ENCODE measurements at regions not wholly inside any gene's neighbourhood (a gene's known extent, or its start where the extent isn't known, plus 50 kb on each side); places are given as distances from the start of the nearest gene placed in this dataset.
A peak's percentile ranks its signal among the peaks of the same experiment; 100 is the strongest.

- peak in 22 of 56 donors; percentile 2 to 71 (median 34) for DNase-seq
Measured at GRCh38 chr1:209207126-209207700, 376.3 kb upstream of the CAMK1G start.

GRCh38 chr1:209207701-209208286 is 375.7 kb upstream of the CAMK1G start:
- DNase-seq = peak in 44 of 56 donors; percentile 19 to 77 (median 48)

GRCh38 chr1:209208648-209209047 is 374.9 kb upstream of the CAMK1G start:
- DNase-seq = no peak

GRCh38 chr1:209213989-209214388 is 369.5 kb upstream of the CAMK1G start:
- DNase-seq = no peak

GRCh38 chr1:209215826-209216225 is 367.7 kb upstream of the CAMK1G start:
- DNase-seq = no peak

- DNase-seq = no peak
Measured at GRCh38 chr1:209218113-209218512, 365.4 kb upstream of the CAMK1G start.

GRCh38 chr1:209218981-209219380 is 364.5 kb upstream of the CAMK1G start:
- no peak for DNase-seq

- DNase-seq = peak in 20 of 56 donors; percentile 1 to 46 (median 9)
Measured at GRCh38 chr1:209219791-209220524, 363.6 kb upstream of the CAMK1G start.

GRCh38 chr1:209222826-209223225 is 360.7 kb upstream of the CAMK1G start:
- no peak for DNase-seq

GRCh38 chr1:209223791-209224190 is 359.7 kb upstream of the CAMK1G start:
- no peak for DNase-seq

GRCh38 chr1:209224886-209225285 is 358.6 kb upstream of the CAMK1G start:
- no peak for DNase-seq

- no peak for DNase-seq
Measured at GRCh38 chr1:209227171-209227570, 356.3 kb upstream of the CAMK1G start.

- DNase-seq = no peak
Measured at GRCh38 chr1:209227941-209228340, 355.6 kb upstream of the CAMK1G start.

- no peak for DNase-seq
Measured at GRCh38 chr1:209229494-209230061, 353.9 kb upstream of the CAMK1G start.

- no peak for DNase-seq
Measured at GRCh38 chr1:209230314-209230713, 353.2 kb upstream of the CAMK1G start.

GRCh38 chr1:209231476-209232156 is 351.9 kb upstream of the CAMK1G start:
- no peak for DNase-seq

GRCh38 chr1:209232197-209232596 is 351.3 kb upstream of the CAMK1G start:
- DNase-seq = no peak

GRCh38 chr1:209232759-209233158 is 350.8 kb upstream of the CAMK1G start:
- no peak for DNase-seq

- no peak for DNase-seq
Measured at GRCh38 chr1:209235166-209235565, 348.3 kb upstream of the CAMK1G start.

GRCh38 chr1:209238356-209238755 is 345.2 kb upstream of the CAMK1G start:
- no peak for DNase-seq

- DNase-seq = no peak
Measured at GRCh38 chr1:209240351-209240750, 343.2 kb upstream of the CAMK1G start.

GRCh38 chr1:209241487-209241886 is 342.0 kb upstream of the CAMK1G start:
- no peak for DNase-seq

Measured in amygdala (tissue), 56 donors.